HG02973 (cell line): ENCODE measurements at regions not wholly inside any gene's neighbourhood (a gene's known extent, or its start where the extent isn't known, plus 50 kb on each side); places are given as distances from the start of the nearest gene placed in this dataset.
"Not testable (repeated sequence)": the region's sequence is repeated elsewhere in the genome, so short reads cannot be mapped to it uniquely, and the experiment has no call there.

Experiments used
- ATAC-seq: cut with Tn5 transposase; IDR thresholded peaks from one replicate; pipeline ENCODE4 v1.9.1; 2021; ENCODE audit warnings: moderate library complexity; ENCODE audit not compliant: unreplicated experiment

GRCh38 chr11:96969251-96969650, 579.4 kb downstream of the JRKL start:
- no peak for ATAC-seq

DNA sequence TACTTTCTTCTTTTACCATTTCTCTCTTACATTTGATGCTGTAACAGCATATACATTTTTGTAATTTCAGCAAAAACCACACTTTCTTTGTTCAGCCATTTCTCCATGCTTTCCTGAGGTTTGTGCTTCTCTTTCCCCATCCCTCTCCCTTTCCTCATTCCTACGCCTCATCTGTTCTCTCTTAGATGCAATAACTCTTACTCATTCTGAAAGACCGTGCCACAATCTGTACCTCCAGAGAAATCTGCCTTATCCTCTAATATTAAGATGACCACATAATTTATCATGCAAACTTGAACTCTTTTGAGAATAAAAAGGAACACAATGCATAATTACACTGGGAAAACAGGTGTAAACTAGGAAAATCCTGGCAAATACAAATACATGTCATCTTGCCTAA, 588.9 kb downstream of the JRKL start:
- no peak for ATAC-seq

- ATAC-seq: no peak
Observed at GRCh38 chr11:96986516-96986915, 596.7 kb downstream of the JRKL start.

DNA sequence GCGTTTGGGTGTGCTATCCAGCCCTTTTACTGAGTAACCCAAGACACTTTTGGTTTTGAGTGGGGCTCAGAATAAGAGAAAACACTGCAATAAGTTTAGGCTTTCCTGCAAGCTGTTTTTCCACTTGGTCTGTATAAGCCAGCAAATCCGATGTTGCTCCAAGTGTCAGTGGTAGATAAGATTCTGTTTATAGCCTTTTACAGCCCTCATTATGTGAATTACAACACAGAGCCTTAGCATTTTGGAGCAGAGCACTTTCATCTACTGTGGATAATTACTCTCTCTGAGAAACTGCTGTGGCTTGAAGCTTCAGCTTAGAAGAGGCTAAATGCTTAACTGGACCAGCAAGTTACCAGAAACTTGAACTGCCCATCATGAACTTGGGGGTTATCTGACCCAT, 601.1 kb downstream of the JRKL start:
- ATAC-seq: no peak

DNA sequence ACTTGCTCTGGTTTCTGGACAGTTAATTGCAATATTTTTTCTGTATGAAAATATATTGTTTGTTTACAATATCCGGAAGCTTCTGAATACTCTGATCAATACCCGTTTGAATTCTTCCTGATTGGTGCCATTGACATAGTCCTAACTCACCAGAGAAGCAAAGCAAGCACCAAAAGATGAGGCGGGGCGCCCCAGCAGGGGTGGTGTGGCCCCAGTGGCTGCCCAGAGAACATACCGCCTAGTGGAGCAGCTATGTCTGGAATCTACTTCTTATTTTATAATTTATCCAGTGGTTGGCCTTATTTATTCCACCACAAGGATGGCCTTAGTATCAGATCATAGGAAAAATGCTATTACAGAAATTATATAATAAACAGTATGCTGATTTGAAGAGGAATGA, 610.7 kb downstream of the JRKL start:
- no peak for ATAC-seq

GRCh38 chr11:97007283-97007682, 617.5 kb downstream of the JRKL start:
- no peak for ATAC-seq

- ATAC-seq: no peak
Observed at GRCh38 chr11:97009613-97010012, 619.8 kb downstream of the JRKL start.

- not testable (repeated sequence) for ATAC-seq
Observed at GRCh38 chr11:97010997-97011396, 621.2 kb downstream of the JRKL start.

GRCh38 chr11:97015327-97015726, 625.5 kb downstream of the JRKL start:
- ATAC-seq: no peak

- no peak for ATAC-seq
Observed at GRCh38 chr11:97019305-97019704, 629.5 kb downstream of the JRKL start.

DNA sequence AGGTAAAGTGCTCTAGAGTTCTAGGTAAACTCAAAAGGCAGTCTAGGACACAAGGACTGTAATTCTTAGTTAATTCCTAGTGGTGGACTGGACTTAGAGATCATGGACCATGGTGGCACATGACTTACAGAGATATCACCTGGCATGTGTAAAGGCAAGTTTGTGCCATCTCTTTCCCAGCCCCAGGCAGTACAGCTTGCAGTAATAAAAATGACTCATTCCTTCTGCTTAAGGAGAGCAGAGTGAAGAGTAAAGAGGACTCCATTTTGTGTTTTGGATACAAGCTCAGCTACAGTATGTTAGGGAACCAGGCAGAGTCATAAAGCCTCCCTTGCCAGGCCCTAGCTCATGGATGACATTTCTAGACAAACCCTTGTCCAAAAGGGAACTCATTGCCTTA, 629.9 kb downstream of the JRKL start:
- no peak for ATAC-seq

- no peak for ATAC-seq
Observed at GRCh38 chr11:97022955-97023354, 633.1 kb downstream of the JRKL start.

DNA sequence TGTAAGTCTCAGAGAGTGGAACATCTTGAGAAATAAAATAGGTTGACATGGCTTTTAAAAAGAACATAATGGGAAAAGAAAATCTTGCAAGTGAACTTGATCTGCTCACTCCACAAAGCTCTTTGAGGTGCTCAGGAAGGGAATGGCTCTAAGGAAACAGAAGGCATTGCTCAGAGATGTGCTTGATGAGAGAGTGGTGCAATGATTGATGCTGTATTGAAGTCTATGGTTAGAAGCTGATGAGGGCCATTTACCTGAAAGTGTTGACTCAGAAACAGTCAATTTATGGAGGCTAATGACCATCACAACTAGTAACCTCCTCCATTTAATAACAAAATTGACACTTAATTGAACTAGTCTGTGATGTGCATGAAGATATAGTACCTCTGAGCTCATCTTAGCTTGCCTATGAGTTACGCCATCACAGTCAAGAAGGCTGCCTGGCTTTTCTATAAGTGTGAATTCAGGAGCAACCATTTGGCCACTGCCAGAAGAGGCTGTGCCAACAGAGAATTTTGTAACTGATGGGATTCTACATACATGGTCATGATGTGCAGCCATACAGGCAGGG, 639.1 kb downstream of the JRKL start:
- ATAC-seq: no peak

DNA sequence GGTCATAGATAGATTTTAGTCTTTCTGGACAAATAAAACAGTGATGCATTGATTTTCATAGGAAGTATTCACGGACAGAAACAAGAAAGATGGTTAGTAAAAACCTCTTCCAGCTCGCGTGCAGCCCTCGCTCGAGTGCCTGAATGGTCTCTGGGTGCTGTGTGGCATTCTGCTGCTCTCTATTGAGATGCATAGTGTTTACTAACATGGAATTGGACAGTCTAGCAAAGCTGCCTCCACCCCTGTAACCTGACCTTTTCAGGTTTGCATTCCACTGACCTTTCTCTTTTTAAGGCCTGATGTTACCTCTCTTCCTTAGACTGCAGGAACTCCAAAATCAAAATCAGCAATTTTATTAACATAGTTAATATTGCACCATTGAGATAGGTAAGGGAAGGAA, 643.4 kb downstream of the JRKL start:
- no peak for ATAC-seq

- no peak for ATAC-seq
Observed at GRCh38 chr11:97048481-97048880, 658.7 kb downstream of the JRKL start.

- no peak for ATAC-seq
Observed at GRCh38 chr11:97060184-97060583, 670.4 kb downstream of the JRKL start.

- no peak for ATAC-seq
Observed at GRCh38 chr11:97069160-97069559, 679.3 kb downstream of the JRKL start.

- ATAC-seq: no peak
Observed at GRCh38 chr11:97072420-97072819, 682.6 kb downstream of the JRKL start.

DNA sequence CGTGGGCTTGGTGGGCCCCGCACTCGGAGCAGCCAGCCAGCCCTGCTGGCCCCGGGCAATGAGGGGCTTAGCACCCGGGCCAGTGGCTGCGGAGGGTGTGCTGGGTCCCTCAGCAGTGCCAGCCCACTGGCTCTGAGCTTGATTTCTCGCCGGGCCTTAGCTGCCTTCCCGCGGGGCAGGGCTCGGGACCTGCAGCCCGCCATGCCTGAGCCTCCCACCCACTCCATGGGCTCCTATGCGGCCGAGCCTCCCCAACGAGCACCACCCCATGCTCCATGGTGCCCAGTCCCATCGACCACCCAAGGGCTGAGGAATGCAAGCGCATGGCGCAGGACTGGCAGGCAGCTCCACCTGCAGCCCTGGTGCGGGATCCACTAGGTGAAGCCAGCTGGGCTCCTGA, 686.9 kb downstream of the JRKL start:
- not testable (repeated sequence) for ATAC-seq

DNA sequence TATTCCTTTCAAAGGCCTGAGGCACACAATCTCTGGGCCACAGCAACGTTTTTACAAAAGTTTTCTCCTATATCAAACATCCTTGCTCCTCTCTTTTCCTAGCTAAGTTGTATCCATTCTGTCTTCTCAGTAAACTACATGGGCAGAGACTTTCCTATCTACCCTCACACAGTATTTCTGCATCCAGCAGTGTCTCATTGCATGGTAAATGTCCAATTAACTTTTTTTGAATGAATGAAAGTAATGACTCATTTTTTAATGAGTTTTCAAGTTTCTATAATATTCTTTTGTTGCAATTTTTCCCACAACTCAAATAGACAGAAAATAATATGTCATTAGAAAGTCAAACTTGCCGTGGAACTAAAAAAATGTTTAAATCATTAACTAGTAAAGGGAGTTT, 688.6 kb downstream of the JRKL start:
- no peak for ATAC-seq

DNA sequence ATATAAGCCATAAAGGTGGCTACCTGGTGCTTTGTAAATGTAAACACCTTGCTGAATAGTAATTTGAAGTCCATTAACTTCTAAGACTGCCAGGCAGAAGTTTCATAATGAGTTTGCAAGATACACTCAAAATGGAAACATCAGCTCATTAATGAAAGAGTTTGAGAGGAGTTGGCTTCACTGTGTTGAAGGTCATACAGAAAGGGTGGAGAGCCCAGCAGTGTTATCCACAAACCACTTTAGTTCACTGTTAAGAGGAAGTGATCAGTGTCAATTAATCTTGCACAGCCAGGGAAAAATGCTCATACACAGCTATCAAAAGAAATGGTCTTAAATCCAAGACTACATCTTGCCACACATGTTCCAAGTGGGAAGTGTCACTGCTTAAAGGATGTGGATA, 689.4 kb downstream of the JRKL start:
- no peak for ATAC-seq

DNA sequence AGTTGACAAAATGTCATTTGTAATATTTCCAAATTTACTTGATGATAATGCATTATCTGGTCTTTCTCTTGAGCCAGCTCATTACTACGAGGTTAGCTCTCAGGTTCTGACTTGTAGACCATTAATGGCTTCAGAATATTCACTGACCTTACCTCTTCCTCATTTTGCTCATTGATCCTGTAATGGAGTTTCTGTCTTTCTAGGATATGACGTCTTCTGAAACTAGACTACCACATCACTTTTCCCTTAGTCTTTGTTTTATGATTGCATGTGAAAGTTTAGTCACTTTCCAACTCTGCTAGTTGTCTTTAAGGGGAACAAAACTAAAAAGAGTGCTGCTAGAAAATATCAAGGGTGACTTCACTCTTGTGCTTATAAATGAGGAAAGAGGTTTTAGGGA, 697.6 kb downstream of the JRKL start:
- no peak for ATAC-seq

DNA sequence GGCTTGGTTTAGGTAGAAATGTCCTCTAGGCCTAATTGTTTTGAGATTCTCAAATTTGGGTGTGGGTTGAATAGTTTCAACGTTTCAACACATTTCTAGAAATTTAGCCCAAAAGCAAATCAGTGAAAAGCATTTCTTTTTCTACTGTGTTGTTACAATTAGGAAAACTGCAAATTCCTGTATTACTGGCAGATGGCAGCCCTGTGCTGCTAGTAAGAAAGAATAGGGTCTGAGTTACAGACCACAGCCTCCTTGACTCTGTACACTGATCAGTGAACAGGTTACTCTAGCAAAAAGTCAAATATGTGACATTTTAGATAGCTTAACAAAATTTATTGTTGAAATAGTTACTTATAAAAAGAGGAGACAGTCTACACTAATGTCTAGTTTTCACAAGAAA, 703.0 kb downstream of the JRKL start:
- no peak for ATAC-seq

GRCh38 chr11:97102180-97102579, 712.4 kb downstream of the JRKL start:
- ATAC-seq: not testable (repeated sequence)
